GM19025 (cell line): ENCODE measurements at regions not wholly inside any gene's neighbourhood (a gene's known extent, or its start where the extent isn't known, plus 50 kb on each side); places are given as distances from the start of the nearest gene placed in this dataset.

Experiments used
- ATAC-seq: cut with Tn5 transposase; IDR thresholded peaks from one replicate; pipeline ENCODE4 v1.9.1; 2021; ENCODE audit warnings: mild to moderate bottlenecking, low read depth, moderate library complexity; ENCODE audit not compliant: unreplicated experiment

DNA sequence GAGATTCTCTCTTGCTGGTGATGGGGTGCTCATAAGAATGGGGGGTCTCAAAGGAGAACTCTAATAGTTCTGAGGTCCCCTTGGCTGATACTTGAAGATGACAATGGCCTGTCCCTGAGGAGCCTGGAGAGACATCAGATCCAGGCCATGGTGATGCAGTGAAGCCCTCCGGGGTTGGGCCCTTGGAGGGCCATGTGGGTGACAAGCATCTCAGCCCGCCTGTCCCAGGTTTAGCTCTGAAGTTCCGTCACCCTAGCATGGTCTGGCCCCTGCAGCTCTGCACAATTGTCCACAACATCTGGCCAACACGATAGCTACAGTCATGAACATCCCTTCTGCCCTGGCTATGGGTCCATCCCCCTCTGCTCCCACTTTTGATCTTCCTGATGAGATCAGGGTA lies 202.8 kb upstream of the HS6ST1 start:
- no peak for ATAC-seq

- ATAC-seq = no peak
Observed at GRCh38 chr2:128522829-128523228, 204.2 kb upstream of the HS6ST1 start.

- ATAC-seq = no peak
Observed at GRCh38 chr2:128523457-128523856, 204.8 kb upstream of the HS6ST1 start.

DNA sequence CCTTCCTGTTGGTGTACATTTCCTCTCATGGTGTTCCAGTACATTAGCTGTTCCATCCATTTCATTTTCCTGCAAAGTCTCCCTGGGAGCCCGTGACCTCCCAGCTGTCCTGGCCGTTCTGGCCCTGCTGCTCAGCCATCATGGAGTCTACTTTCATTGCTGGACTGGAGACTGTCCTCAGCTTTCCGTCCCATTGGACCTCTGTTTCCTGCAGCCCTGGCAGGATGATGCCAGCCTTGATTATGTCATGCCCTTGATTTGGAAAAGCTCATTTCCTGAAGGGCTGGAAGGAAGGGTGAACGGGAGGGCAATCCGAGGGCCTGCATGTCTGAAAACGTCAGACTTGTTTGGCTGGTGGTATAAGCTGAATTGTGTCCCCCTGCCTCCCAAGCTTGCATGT lies 205.5 kb upstream of the HS6ST1 start:
- no peak for ATAC-seq

DNA sequence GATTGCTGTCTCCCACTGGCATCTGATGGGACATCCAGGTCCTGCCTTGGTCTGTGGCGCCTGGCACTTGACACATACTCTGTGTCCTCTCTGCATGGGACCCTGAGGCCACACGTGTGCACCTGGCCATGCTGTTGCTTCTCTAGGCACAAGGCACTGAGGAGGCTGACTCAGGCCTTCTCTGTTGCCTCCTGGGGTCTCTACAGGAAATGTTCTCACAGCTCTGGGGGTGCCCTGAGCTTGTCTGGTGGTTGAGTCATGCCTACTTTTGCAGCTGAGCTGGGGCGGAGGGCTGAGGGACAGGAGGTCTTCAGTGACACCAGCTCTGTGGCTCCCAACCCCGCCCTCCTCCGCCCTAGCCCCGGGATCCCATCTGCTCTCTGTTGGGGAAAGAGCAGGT lies 207.0 kb upstream of the HS6ST1 start:
- ATAC-seq = no peak

GRCh38 chr2:128526455-128526976 lies 207.8 kb upstream of the HS6ST1 start:
- no peak for ATAC-seq

- ATAC-seq = no peak
Observed at GRCh38 chr2:128528133-128528532, 209.5 kb upstream of the HS6ST1 start.

GRCh38 chr2:128530025-128530573 lies 211.4 kb upstream of the HS6ST1 start:
- no peak for ATAC-seq

- ATAC-seq = no peak
Observed at GRCh38 chr2:128531856-128532255, 213.2 kb upstream of the HS6ST1 start.

- no peak for ATAC-seq
Observed at GRCh38 chr2:128533101-128533500, 214.4 kb upstream of the HS6ST1 start.

DNA sequence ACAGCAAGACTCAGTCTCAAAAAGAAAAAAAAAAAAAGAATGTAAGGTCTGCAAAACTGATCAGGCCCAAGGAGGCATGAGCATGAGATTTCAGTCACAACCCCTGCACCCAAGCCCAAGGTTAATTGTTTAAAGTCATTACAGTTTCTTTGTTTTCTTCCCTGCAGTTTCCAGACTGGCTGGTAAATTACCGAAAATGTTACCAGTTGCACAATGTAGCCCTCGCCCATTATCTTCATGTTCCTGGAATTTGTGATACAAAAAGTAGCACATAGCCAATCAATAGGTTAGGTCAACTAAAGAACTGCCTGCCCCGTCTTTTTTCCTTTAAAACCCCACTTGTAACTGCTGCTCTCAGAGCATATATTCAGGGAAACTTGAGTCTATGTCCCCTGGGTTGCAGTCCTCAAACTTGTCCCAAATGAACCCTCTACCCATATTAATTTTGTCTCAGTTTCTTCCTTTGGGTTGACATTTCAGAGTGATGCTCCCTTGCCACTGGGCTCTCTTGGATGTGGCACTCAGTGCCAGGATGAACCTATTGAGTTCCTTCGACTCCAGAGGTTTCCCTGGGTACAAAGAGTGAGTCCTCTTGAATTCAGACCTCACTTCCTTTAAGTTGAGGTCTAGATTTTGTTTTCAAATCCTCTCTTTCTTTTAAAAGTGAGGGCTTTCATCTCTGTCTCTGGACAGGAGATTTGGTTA lies 216.2 kb upstream of the HS6ST1 start:
- no peak for ATAC-seq

- no peak for ATAC-seq
Observed at GRCh38 chr2:128535953-128536352, 217.3 kb upstream of the HS6ST1 start.

DNA sequence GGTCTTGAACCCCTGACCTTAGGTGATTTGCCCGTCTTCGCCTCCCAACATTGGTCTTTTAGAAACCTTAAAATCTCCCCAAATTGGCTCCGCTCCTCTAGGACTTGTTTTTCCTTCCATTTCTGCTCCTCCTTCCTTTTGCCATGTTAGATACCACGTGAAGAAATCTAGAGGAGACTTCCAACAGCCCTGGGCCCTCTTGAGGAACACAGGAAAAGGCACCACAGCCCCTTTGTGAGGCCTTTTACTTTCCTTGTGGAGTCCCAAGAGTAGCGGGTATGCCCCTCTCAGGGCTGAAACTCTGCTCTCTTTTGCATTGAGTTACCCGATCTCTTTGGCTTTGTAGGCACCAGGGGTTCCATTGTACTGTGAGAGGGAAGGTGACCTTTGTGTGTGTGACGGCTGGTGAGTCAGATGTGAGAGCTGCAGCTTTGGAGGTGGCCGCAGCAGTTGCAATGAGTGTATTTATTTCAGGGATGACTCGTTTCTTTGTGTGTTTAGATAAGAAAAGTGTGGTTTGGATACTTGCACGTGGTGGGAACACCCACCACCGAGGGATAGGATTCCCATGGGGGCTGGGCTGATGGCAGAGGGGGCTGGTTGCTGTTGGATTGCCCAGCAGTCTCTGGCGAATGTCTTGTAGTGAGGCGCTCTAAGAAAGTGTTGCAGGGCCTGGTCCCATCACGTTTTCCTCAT lies 218.4 kb upstream of the HS6ST1 start:
- ATAC-seq = no peak

DNA sequence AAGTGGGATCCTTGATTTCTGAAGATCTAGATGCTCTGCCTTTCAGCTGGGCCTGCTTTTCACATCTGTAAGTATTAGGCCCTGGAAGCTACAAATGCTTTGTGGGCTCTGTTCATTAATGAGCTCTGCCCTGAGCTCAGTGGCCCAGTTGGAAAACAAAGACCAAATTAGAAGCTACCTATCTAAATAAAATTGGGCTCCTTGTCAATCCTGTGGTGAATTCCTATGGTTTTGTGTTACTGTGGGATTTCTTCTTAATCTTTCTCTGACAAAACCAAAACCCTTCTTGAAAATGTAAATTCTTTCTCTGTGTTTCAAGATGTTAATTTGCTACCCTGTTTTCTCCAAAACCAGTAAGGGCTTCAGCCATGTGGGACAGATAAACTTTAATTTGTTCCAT lies 219.0 kb upstream of the HS6ST1 start:
- no peak for ATAC-seq

- ATAC-seq = no peak
Observed at GRCh38 chr2:128538396-128538795, 219.7 kb upstream of the HS6ST1 start.

DNA sequence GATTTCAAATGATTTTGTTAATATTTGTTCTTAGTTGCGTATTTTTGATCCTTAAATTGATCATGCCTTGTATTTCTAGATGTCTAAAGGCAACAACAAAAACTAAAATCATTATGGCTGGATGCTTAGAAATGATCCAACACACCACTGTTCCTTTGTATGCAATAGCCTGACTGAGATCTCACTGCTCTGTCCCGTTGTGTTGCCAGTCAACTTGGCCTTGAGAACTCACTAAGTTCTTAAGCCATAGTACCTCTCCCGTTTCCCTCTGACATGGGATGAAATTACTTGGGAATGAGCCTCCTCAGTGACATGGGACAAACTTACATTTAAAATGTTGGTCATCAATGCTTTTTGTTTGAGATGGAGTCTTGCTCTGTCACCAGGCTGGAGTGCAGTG lies 222.0 kb upstream of the HS6ST1 start:
- no peak for ATAC-seq

GRCh38 chr2:128541448-128541847 lies 222.8 kb upstream of the HS6ST1 start:
- ATAC-seq = no peak

DNA sequence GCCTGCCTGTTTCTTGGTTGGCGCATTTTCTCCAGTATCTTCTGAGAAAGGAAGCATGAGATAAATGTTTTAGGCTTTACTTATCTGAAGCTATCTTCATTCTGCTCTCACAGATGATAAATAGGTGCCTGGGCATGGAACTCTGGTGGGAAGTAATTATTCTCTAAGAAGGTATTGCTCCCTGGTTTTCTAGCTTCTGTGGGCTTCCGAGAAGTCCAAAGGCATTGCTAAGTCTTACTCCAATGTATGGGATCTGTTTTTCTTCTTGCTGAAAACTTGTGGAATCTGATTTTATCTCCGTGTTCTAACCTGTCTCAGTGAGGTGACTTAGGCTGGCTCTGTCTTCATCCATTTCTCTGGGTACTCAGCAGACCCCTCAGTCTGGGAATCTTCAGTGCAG lies 224.4 kb upstream of the HS6ST1 start:
- ATAC-seq = no peak

GRCh38 chr2:128543646-128544045 lies 225.0 kb upstream of the HS6ST1 start:
- no peak for ATAC-seq

- ATAC-seq = no peak
Observed at GRCh38 chr2:128544321-128545037, 225.8 kb upstream of the HS6ST1 start.

- ATAC-seq = no peak
Observed at GRCh38 chr2:128545085-128545484, 226.4 kb upstream of the HS6ST1 start.
